WTC11 (cell line): ENCODE measurements at regions not wholly inside any gene's neighbourhood (a gene's known extent, or its start where the extent isn't known, plus 50 kb on each side); places are given as distances from the start of the nearest gene placed in this dataset.

Source experiments
- ATAC-seq: fragments of 200-7000 bp; cut with Tn5 transposase; 2 replicates; pipeline ENCODE4 v1.10.0; 2021; ENCODE audit warnings: mild to moderate bottlenecking, moderate library complexity
- CTCF ChIA-PET: fragments of 300-600 bp; sonication (Branson Sonifier 250); formaldehyde crosslinking; loops from one replicate; lab custom pipeline; 2021; ENCODE audit warnings: antibody characterized with exemption; lab: Charles Lee
- POLR2A ChIA-PET: fragments of 350-600 bp; sonication (Branson Sonifier 250); formaldehyde crosslinking; loops from one replicate; lab custom pipeline; 2021; ENCODE audit warnings: antibody characterized with exemption; lab: Charles Lee
- DNase-seq: peaks from one replicate; pipeline ENCODE4 v3.0.0; 2021; ENCODE audit warnings: low spot score
- H3K27ac Mint-ChIP-seq: 2 replicates; pipeline ENCODE4 v1.8.0; 2021; ENCODE audit warnings: mixed read lengths
- H3K27me3 Mint-ChIP-seq: 2 replicates; pipeline ENCODE4 v1.8.0; 2021; ENCODE audit warnings: low read depth, mild to moderate bottlenecking, moderate library complexity, mixed read lengths
- H3K36me3 Mint-ChIP-seq: 2 replicates; pipeline ENCODE4 v1.8.0; 2021; ENCODE audit warnings: mixed read lengths
- H3K4me1 Mint-ChIP-seq: 2 replicates; pipeline ENCODE4 v1.8.0; 2022; ENCODE audit warnings: mixed read lengths
- H3K4me3 Mint-ChIP-seq: 2 replicates; pipeline ENCODE4 v1.8.0; 2021; ENCODE audit warnings: mild to moderate bottlenecking, moderate library complexity, mixed read lengths
- H3K9me3 Mint-ChIP-seq: 2 replicates; pipeline ENCODE4 v1.8.0; 2021; ENCODE audit warnings: mixed read lengths
- EMX1 ChIP-seq: fragments of 250-450 bp; sonication (Bioruptor Pico); IDR thresholded peaks from 2 replicates; pipeline ENCODE4 v1.8.0; 2021; ENCODE audit warnings: mild to moderate bottlenecking
- GRHL2 ChIP-seq: fragments of 250-450 bp; sonication (Bioruptor Pico); IDR thresholded peaks from 2 replicates; pipeline ENCODE4 v1.8.0; 2022; ENCODE audit warnings: mild to moderate bottlenecking, moderate library complexity; ENCODE audit not compliant: insufficient replicate concordance, severe bottlenecking
- IRF2 ChIP-seq: sonication (generic); formaldehyde crosslinking; IDR thresholded peaks from 2 replicates; pipeline ENCODE4 v1.8.0; 2022; ENCODE audit warnings: low read depth, missing genetic modification reagents, borderline replicate concordance
- NFATC4 ChIP-seq: fragments of 250-450 bp; sonication (Bioruptor Pico); IDR thresholded peaks from 2 replicates; pipeline ENCODE4 v1.9.0; 2021; ENCODE audit warnings: mild to moderate bottlenecking
- NFE2L1 ChIP-seq: sonication (generic); formaldehyde crosslinking; IDR thresholded peaks from 2 replicates; pipeline ENCODE4 v1.8.1; 2023; ENCODE audit warnings: missing genetic modification reagents
- RORB ChIP-seq: fragments of 250-450 bp; sonication (Bioruptor Pico); IDR thresholded peaks from 2 replicates; pipeline ENCODE4 v1.9.0; 2021; ENCODE audit warnings: mild to moderate bottlenecking
- TEAD4 ChIP-seq: sonication (generic); formaldehyde crosslinking; IDR thresholded peaks from 2 replicates; pipeline ENCODE4 v1.8.0; 2022; ENCODE audit warnings: mild to moderate bottlenecking, missing genetic modification reagents
- TP53 ChIP-seq: sonication (generic); formaldehyde crosslinking; IDR thresholded peaks from 2 replicates; pipeline ENCODE4 v1.8.1; 2023; ENCODE audit warnings: mild to moderate bottlenecking, missing genetic modification reagents
- ZNF121 ChIP-seq: sonication (generic); formaldehyde crosslinking; IDR thresholded peaks from 2 replicates; pipeline ENCODE4 v1.8.0; 2023; ENCODE audit warnings: missing genetic modification reagents
- ZNF423 ChIP-seq: fragments of 250-450 bp; sonication (Bioruptor Pico); IDR thresholded peaks from 2 replicates; pipeline ENCODE4 v2.1.2; 2022; ENCODE audit warnings: mild to moderate bottlenecking, moderate library complexity
- ZNF671 ChIP-seq: fragments of 250-450 bp; sonication (Bioruptor Pico); IDR thresholded peaks from 2 replicates; pipeline ENCODE4 v1.8.0; 2021; ENCODE audit warnings: mild to moderate bottlenecking
- TF ChIP-seq, protein P1 (sequence below): sonication (generic); formaldehyde crosslinking; IDR thresholded peaks from 2 replicates; pipeline ENCODE4 v1.8.1; 2022; ENCODE audit warnings: mild to moderate bottlenecking, moderate library complexity, missing genetic modification reagents
- TF ChIP-seq, protein P2 (sequence below): sonication (generic); formaldehyde crosslinking; IDR thresholded peaks from 2 replicates; pipeline ENCODE4 v1.8.0; 2022; ENCODE audit warnings: mild to moderate bottlenecking, missing genetic modification reagents
- TF ChIP-seq, protein P3 (sequence below): sonication (generic); formaldehyde crosslinking; IDR thresholded peaks from 2 replicates; pipeline ENCODE4 v1.8.0; 2022; ENCODE audit warnings: mild to moderate bottlenecking, missing genetic modification reagents
- TF ChIP-seq, protein P4 (sequence below): sonication (generic); formaldehyde crosslinking; IDR thresholded peaks from 2 replicates; pipeline ENCODE4 v1.8.0; 2022; ENCODE audit warnings: mild to moderate bottlenecking, missing genetic modification reagents
- TF ChIP-seq, protein P5 (sequence below): sonication (generic); formaldehyde crosslinking; IDR thresholded peaks from 2 replicates; pipeline ENCODE4 v1.8.0; 2022; ENCODE audit warnings: mild to moderate bottlenecking, missing genetic modification reagents
- TF ChIP-seq, protein P6 (sequence below): fragments of 200-600 bp; IDR thresholded peaks from 2 replicates; pipeline ENCODE4 v1.8.0; 2022; ENCODE audit warnings: antibody characterized with exemption
- TF ChIP-seq, protein P7 (sequence below): sonication (generic); formaldehyde crosslinking; conservative IDR thresholded peaks from 2 replicates; pipeline ENCODE4 v1.8.1; 2023; ENCODE audit warnings: mild to moderate bottlenecking, low read depth, missing genetic modification reagents, moderate library complexity
- TF ChIP-seq, protein P8 (sequence below): sonication (generic); formaldehyde crosslinking; IDR thresholded peaks from 2 replicates; pipeline ENCODE4 v1.8.1; 2022; ENCODE audit warnings: mild to moderate bottlenecking, missing genetic modification reagents, moderate library complexity, borderline replicate concordance

DNA sequence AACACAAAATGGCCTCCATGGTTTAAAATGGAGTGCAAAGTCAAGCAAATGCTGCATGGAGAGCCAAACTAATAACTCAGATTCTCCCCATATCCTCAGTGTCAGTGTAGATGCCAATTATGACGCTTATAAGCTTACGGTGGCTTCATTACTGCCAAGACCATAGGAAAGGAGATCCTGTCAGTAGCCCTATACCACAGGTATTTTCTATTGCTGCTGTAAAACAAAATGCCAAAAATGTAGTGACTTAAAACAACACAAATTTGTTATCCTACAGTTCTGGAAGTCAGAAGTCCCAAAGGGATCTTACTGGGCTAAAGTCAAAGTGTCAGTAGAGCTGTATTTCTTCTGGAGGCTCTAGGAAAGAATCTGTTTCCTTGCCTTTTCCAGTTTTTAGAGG is 149.8 kb upstream of the GBE1 start:
- CTCF ChIA-PET: no interaction called here
- Mint-ChIP-seq H3K4me1 (peaks cover 19% of the 10 kb centered on the region), H3K9me3 (peaks cover 21% of the 10 kb centered on the region), H3K36me3 (peaks cover 10% of the 10 kb centered on the region), H3K27me3 (no peaks in the 10 kb centered on the region), H3K27ac (no peak overlapping the region), H3K4me3 (no peak overlapping the region)
- TF ChIP-seq, protein P1, sequence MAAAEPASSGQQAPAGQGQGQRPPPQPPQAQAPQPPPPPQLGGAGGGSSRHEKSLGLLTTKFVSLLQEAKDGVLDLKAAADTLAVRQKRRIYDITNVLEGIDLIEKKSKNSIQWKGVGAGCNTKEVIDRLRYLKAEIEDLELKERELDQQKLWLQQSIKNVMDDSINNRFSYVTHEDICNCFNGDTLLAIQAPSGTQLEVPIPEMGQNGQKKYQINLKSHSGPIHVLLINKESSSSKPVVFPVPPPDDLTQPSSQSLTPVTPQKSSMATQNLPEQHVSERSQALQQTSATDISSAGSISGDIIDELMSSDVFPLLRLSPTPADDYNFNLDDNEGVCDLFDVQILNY (CRISPR knock-in tag): no peak
- TF ChIP-seq TEAD4 (CRISPR knock-in tag) (no peak), GRHL2 (CRISPR knock-in tag) (no peak), TP53 (CRISPR knock-in tag) (no peak), ZNF671 (CRISPR knock-in tag) (no peak), ZNF121 (no peak)
- TF ChIP-seq, protein P2, sequence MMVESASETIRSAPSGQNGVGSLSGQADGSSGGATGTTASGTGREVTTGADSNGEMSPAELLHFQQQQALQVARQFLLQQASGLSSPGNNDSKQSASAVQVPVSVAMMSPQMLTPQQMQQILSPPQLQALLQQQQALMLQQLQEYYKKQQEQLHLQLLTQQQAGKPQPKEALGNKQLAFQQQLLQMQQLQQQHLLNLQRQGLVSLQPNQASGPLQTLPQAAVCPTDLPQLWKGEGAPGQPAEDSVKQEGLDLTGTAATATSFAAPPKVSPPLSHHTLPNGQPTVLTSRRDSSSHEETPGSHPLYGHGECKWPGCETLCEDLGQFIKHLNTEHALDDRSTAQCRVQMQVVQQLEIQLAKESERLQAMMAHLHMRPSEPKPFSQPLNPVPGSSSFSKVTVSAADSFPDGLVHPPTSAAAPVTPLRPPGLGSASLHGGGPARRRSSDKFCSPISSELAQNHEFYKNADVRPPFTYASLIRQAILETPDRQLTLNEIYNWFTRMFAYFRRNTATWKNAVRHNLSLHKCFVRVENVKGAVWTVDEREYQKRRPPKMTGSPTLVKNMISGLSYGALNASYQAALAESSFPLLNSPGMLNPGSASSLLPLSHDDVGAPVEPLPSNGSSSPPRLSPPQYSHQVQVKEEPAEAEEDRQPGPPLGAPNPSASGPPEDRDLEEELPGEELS (CRISPR knock-in tag): no peak
- TF ChIP-seq, protein P3, sequence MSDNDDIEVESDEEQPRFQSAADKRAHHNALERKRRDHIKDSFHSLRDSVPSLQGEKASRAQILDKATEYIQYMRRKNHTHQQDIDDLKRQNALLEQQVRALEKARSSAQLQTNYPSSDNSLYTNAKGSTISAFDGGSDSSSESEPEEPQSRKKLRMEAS (CRISPR knock-in tag): no peak
- TF ChIP-seq, protein P4, sequence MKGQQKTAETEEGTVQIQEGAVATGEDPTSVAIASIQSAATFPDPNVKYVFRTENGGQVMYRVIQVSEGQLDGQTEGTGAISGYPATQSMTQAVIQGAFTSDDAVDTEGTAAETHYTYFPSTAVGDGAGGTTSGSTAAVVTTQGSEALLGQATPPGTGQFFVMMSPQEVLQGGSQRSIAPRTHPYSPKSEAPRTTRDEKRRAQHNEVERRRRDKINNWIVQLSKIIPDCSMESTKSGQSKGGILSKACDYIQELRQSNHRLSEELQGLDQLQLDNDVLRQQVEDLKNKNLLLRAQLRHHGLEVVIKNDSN (CRISPR knock-in tag): no peak
- TF ChIP-seq, protein P5, sequence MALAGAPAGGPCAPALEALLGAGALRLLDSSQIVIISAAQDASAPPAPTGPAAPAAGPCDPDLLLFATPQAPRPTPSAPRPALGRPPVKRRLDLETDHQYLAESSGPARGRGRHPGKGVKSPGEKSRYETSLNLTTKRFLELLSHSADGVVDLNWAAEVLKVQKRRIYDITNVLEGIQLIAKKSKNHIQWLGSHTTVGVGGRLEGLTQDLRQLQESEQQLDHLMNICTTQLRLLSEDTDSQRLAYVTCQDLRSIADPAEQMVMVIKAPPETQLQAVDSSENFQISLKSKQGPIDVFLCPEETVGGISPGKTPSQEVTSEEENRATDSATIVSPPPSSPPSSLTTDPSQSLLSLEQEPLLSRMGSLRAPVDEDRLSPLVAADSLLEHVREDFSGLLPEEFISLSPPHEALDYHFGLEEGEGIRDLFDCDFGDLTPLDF: no peak
- no peak for ATAC-seq
- DNase-seq: no peak
- POLR2A ChIA-PET: no interaction called here

DNA sequence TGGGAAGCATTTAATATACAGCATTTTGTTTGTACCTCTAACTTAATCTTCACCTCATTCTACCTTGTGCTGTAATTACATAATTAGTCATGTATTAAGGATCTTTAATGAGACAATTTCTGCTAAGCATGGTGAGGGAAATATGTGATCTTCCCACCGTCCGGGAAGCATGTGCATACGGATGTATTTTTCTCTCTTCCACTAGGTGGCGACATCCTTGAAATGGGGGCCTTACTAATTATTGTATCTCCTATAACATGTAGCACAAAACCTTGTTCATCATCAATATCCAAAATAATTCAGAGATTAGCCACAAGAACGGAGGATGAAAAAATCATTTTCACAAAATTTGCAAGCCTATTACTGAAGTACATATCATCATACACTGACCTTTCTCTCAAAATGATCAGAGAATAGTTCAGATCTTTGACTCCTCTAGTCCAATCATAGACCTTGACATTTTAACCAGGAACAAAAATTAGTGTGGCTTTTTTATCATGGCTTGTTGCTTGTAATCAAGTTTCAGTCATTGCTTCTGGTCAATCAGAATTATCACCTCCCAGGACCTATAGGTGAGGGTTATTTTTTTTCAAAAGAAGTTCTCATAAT is 148.9 kb upstream of the GBE1 start:
- Mint-ChIP-seq H3K9me3 (peaks cover 26% of the 10 kb centered on the region), H3K4me1 (peaks cover 16% of the 10 kb centered on the region), H3K36me3 (peaks cover 10% of the 10 kb centered on the region), H3K27ac (no peak overlapping the region), H3K27me3 (no peaks in the 10 kb centered on the region), H3K4me3 (no peak overlapping the region)
- ATAC-seq (peak; percentile 26; the same call in 1 of the 2 replicates), DNase-seq (peak; percentile 15)
- TF ChIP-seq, protein P6, sequence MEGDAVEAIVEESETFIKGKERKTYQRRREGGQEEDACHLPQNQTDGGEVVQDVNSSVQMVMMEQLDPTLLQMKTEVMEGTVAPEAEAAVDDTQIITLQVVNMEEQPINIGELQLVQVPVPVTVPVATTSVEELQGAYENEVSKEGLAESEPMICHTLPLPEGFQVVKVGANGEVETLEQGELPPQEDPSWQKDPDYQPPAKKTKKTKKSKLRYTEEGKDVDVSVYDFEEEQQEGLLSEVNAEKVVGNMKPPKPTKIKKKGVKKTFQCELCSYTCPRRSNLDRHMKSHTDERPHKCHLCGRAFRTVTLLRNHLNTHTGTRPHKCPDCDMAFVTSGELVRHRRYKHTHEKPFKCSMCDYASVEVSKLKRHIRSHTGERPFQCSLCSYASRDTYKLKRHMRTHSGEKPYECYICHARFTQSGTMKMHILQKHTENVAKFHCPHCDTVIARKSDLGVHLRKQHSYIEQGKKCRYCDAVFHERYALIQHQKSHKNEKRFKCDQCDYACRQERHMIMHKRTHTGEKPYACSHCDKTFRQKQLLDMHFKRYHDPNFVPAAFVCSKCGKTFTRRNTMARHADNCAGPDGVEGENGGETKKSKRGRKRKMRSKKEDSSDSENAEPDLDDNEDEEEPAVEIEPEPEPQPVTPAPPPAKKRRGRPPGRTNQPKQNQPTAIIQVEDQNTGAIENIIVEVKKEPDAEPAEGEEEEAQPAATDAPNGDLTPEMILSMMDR: peak; percentile 68
- TF ChIP-seq, protein P2 (CRISPR knock-in tag): no peak
- CTCF ChIA-PET: interaction anchor here (0.7 to 1.6 kb wide), 4 partner anchors 8 to 76 kb away, joined by 3 to 7 read pairs (median 3); no protein-coding TSS in a partner anchor
- POLR2A ChIA-PET: no interaction called here

DNA sequence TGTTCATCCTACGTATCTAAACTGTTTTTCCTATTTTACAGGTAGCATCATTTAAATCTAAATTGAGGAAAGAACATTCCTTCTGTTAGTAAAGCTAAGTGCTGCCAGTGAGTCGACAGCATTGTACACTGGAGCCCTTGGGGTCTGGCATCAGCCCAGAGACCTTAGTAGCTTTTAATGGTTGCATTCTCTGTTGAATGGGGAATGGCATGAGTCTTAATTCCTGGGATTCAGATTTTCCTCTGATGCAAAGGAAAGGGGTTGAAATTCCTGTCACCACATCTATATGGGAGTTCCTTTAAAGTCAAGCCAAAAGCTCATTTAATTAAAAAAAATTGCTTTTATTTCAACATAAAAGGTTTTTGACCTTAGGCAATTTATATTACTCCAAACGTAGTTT is 148.4 kb upstream of the GBE1 start:
- ATAC-seq (no peak), DNase-seq (no peak)
- peaks cover 13% of the 10 kb centered on the region for H3K4me1 Mint-ChIP-seq
- no peak overlapping the region for H3K27ac Mint-ChIP-seq
- H3K27me3 Mint-ChIP-seq: no peaks in the 10 kb centered on the region
- H3K4me3 Mint-ChIP-seq: no peak overlapping the region
- H3K36me3 Mint-ChIP-seq: peaks cover 10% of the 10 kb centered on the region
- POLR2A ChIA-PET: no interaction called here
- peaks cover 28% of the 10 kb centered on the region for H3K9me3 Mint-ChIP-seq
- CTCF ChIA-PET: interaction anchor here (0.7 to 1.6 kb wide), 4 partner anchors 9 to 77 kb away, joined by 3 to 7 read pairs (median 3); no protein-coding TSS in a partner anchor
- no peak for TF ChIP-seq RORB (CRISPR knock-in tag)
- TF ChIP-seq, protein P7, sequence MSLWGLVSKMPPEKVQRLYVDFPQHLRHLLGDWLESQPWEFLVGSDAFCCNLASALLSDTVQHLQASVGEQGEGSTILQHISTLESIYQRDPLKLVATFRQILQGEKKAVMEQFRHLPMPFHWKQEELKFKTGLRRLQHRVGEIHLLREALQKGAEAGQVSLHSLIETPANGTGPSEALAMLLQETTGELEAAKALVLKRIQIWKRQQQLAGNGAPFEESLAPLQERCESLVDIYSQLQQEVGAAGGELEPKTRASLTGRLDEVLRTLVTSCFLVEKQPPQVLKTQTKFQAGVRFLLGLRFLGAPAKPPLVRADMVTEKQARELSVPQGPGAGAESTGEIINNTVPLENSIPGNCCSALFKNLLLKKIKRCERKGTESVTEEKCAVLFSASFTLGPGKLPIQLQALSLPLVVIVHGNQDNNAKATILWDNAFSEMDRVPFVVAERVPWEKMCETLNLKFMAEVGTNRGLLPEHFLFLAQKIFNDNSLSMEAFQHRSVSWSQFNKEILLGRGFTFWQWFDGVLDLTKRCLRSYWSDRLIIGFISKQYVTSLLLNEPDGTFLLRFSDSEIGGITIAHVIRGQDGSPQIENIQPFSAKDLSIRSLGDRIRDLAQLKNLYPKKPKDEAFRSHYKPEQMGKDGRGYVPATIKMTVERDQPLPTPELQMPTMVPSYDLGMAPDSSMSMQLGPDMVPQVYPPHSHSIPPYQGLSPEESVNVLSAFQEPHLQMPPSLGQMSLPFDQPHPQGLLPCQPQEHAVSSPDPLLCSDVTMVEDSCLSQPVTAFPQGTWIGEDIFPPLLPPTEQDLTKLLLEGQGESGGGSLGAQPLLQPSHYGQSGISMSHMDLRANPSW (CRISPR knock-in tag): no peak
- no peak for TF ChIP-seq NFATC4
- TF ChIP-seq, protein P8, sequence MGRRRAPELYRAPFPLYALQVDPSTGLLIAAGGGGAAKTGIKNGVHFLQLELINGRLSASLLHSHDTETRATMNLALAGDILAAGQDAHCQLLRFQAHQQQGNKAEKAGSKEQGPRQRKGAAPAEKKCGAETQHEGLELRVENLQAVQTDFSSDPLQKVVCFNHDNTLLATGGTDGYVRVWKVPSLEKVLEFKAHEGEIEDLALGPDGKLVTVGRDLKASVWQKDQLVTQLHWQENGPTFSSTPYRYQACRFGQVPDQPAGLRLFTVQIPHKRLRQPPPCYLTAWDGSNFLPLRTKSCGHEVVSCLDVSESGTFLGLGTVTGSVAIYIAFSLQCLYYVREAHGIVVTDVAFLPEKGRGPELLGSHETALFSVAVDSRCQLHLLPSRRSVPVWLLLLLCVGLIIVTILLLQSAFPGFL (CRISPR knock-in tag): no peak
- no peak for TF ChIP-seq EMX1 (CRISPR knock-in tag)
- no peak for TF ChIP-seq ZNF423 (CRISPR knock-in tag)
- no peak for TF ChIP-seq IRF2
- no peak for TF ChIP-seq NFE2L1 (CRISPR knock-in tag)
